Gastroesophageal sphincter (tissue), 4 donors: ENCODE measurements at regions not wholly inside any gene's neighbourhood (a gene's known extent, or its start where the extent isn't known, plus 50 kb on each side); places are given as distances from the start of the nearest gene placed in this dataset.

Experiments used
- ATAC-seq: fragments of 150-250 bp; one replicate; pipeline ENCODE4 v1.9.1; 2016; ENCODE audit warnings: mild to moderate bottlenecking, moderate library complexity
- H3K27ac ChIP-seq, 4 donors: fragments of 200-600 bp; sonication (generic) in 3 of 4; 1 replicate in 3 of 4; 2 replicates in 1 of 4; pipeline ENCODE4 v1.5.1; 2016 to 2019
- H3K27me3 ChIP-seq: fragments of 200-600 bp; sonication (generic); one replicate; pipeline ENCODE4 v1.5.1; 2019
- H3K36me3 ChIP-seq, 2 donors: fragments of 200-600 bp; sonication (generic); one replicate each; pipeline ENCODE4 v1.5.1; 2019; ENCODE audit warnings: control low read depth in 1 of 2
- H3K4me1 ChIP-seq, 3 donors: fragments of 200-600 bp; sonication (generic); 1 replicate in 2 of 3; 2 replicates in 1 of 3; pipeline ENCODE4 v1.5.1; 2016 to 2019; ENCODE audit warnings: control low read depth in 2 of 3
- H3K4me3 ChIP-seq, 2 donors: fragments of 200-600 bp; sonication (generic); one replicate each; pipeline ENCODE4 v1.5.1; 2019; ENCODE audit warnings: mild to moderate bottlenecking in 1 of 2, moderate library complexity in 1 of 2
- H3K9me3 ChIP-seq, 3 donors: fragments of 200-600 bp; sonication (generic); one replicate each; pipeline ENCODE4 v1.5.1; 2017 to 2019; ENCODE audit warnings: control low read depth in 2 of 3
- CTCF ChIP-seq, 4 experiments: fragments of 200-600 bp in 2 of 4; fragments of 450-650 bp in 2 of 4; sonication (generic) in 1 of 4; IDR thresholded peaks; one replicate each; pipeline ENCODE4 v1.5.1; 2017 to 2019; ENCODE audit warnings: antibody characterized with exemption in 4 of 4, mild to moderate bottlenecking in 2 of 4, moderate library complexity in 2 of 4
- EP300 ChIP-seq: sonication (generic); formaldehyde crosslinking; IDR thresholded peaks from one replicate; pipeline ENCODE4 v1.6.1; 2017; ENCODE audit warnings: antibody characterized with exemption, mild to moderate bottlenecking
- POLR2A ChIP-seq, 2 donors: fragments of 450-650 bp; IDR thresholded peaks; one replicate each; pipeline ENCODE4 v1.6.1; 2017; ENCODE audit warnings: antibody characterized with exemption in 2 of 2, mild to moderate bottlenecking in 2 of 2, moderate library complexity in 1 of 2
- POLR2AphosphoS5 ChIP-seq: sonication (generic); formaldehyde crosslinking; IDR thresholded peaks from one replicate; pipeline ENCODE4 v1.6.1; 2017; ENCODE audit warnings: antibody characterized with exemption
- WGBS, 2 donors: methylation state at CpG; one replicate each; pipeline ENCODE4 v1.1.5; 2018; ENCODE audit warnings: low coverage in 1 of 2; 5-methylcytosine and 5-hydroxymethylcytosine counted together

GRCh38 chr1:164369698-164370365, 189.2 kb upstream of the PBX1 start:
- ATAC-seq = no peak
- H3K27ac ChIP-seq = peak overlapping the region; percentile 45 to 71 (median 59)
- TF ChIP-seq EP300 (no peak), POLR2A (IDR thresholded peaks at IDR 0.05) (no peak), CTCF (IDR thresholded peaks at IDR 0.05) (no peak), POLR2AphosphoS5 (no peak)

GRCh38 chr1:164380893-164381292, 178.1 kb upstream of the PBX1 start:
- ATAC-seq = no peak
- no peak for TF ChIP-seq CTCF (IDR thresholded peaks at IDR 0.05)

More at GRCh38 chr1:164369698-164370365, 189.2 kb upstream of the PBX1 start:
- 18 to 20% methylated on average over 4 of the region's 4 CpGs for WGBS, 2 donors
- Histone ChIP-seq H3K36me3 (no peaks in the 10 kb centered on the region), H3K4me1 (peaks cover 0 to 17% (median 5%) of the 10 kb centered on the region in 3 donors), H3K27me3 (no peaks in the 10 kb centered on the region), H3K9me3 (peaks cover 0 to 12% (median 0%) of the 10 kb centered on the region in 3 donors), H3K4me3 (no peak overlapping the region)

GRCh38 chr1:164382384-164382783, 176.6 kb upstream of the PBX1 start:
- ATAC-seq = no peak
- peaks cover 0 to 4% (median 0%) of the 10 kb centered on the region in 3 donors for H3K9me3 ChIP-seq
- WGBS, 2 donors = 84 to 93% methylated on average over 6 to 7 of the region's 8 CpGs
- TF ChIP-seq EP300 = no peak
- no peak for TF ChIP-seq POLR2A (IDR thresholded peaks at IDR 0.05)
- TF ChIP-seq POLR2AphosphoS5 = no peak
- TF ChIP-seq CTCF (IDR thresholded peaks at IDR 0.05) = no peak
- H3K27ac ChIP-seq = no peak overlapping the region
- no peaks in the 10 kb centered on the region for H3K4me1 ChIP-seq
- no peaks in the 10 kb centered on the region for H3K36me3 ChIP-seq
- no peaks in the 10 kb centered on the region for H3K27me3 ChIP-seq
- no peak overlapping the region for H3K4me3 ChIP-seq

More at GRCh38 chr1:164380893-164381292, 178.1 kb upstream of the PBX1 start:
- no peak overlapping the region for H3K27ac ChIP-seq
- no peaks in the 10 kb centered on the region for H3K27me3 ChIP-seq
- no peaks in the 10 kb centered on the region for H3K36me3 ChIP-seq
- no peaks in the 10 kb centered on the region for H3K4me1 ChIP-seq
- no peak overlapping the region for H3K4me3 ChIP-seq
- whole genome bisulfite sequencing, 2 donors = 38 to 71% methylated on average over 1 to 4 of the region's 4 CpGs
- no peaks in the 10 kb centered on the region for H3K9me3 ChIP-seq

GRCh38 chr1:164384262-164384661, 174.7 kb upstream of the PBX1 start:
- no peak overlapping the region for H3K4me3 ChIP-seq
- peaks cover 0 to 4% (median 0%) of the 10 kb centered on the region in 3 donors for H3K9me3 ChIP-seq
- H3K27ac ChIP-seq = no peak overlapping the region
- H3K36me3 ChIP-seq = no peaks in the 10 kb centered on the region
- 89 to 90% methylated on average over 3 of the region's 3 CpGs for WGBS, 2 donors
- H3K27me3 ChIP-seq = no peaks in the 10 kb centered on the region
- no peak for TF ChIP-seq CTCF (IDR thresholded peaks at IDR 0.05)
- TF ChIP-seq EP300 = no peak
- no peak for TF ChIP-seq POLR2AphosphoS5
- TF ChIP-seq POLR2A (IDR thresholded peaks at IDR 0.05) = no peak
- ATAC-seq = no peak
- H3K4me1 ChIP-seq = no peaks in the 10 kb centered on the region

GRCh38 chr1:164417016-164417704, 141.8 kb upstream of the PBX1 start:
- Histone ChIP-seq H3K36me3 (no peaks in the 10 kb centered on the region), H3K27me3 (no peaks in the 10 kb centered on the region), H3K9me3 (no peaks in the 10 kb centered on the region), H3K4me3 (no peak overlapping the region), H3K27ac (no peak overlapping the region), H3K4me1 (no peaks in the 10 kb centered on the region)
- ATAC-seq = no peak
- TF ChIP-seq EP300 = no peak
- TF ChIP-seq POLR2A (IDR thresholded peaks at IDR 0.05) = no peak
- TF ChIP-seq POLR2AphosphoS5 = no peak
- TF ChIP-seq CTCF (IDR thresholded peaks at IDR 0.05) = no peak
- 50 to 51% methylated on average over 2 of the region's 2 CpGs for WGBS, 2 donors
